Mesendoderm (in vitro differentiated cells): ENCODE measurements at regions not wholly inside any gene's neighbourhood (a gene's known extent, or its start where the extent isn't known, plus 50 kb on each side); places are given as distances from the start of the nearest gene placed in this dataset.
A peak's percentile ranks its signal among the peaks of the same experiment; 100 is the strongest.
"Not testable (repeated sequence)": the region's sequence is repeated elsewhere in the genome, so short reads cannot be mapped to it uniquely, and the experiment has no call there.

Source experiments
- DNase-seq: peaks from one replicate; pipeline ENCODE4 v3.0.0; 2013
- H2AK5ac ChIP-seq: 2 replicates; pipeline ENCODE4 v1.6.1; 2013; ENCODE audit warnings: low read length, inconsistent platforms
- H2BK120ac ChIP-seq: 2 replicates; pipeline ENCODE4 v1.6.1; 2013; ENCODE audit warnings: low read depth, mild to moderate bottlenecking, low read length, moderate library complexity, mixed read lengths
- H2BK15ac ChIP-seq: replicated peaks from 2 replicates; pipeline ENCODE4 v1.6.1; 2013; ENCODE audit warnings: low read depth, mild to moderate bottlenecking, moderate library complexity
- H2BK5ac ChIP-seq: 2 replicates; pipeline ENCODE4 v1.6.1; 2013; ENCODE audit warnings: low read length, inconsistent platforms
- H3K18ac ChIP-seq: 2 replicates; pipeline ENCODE4 v1.6.1; 2013; ENCODE audit warnings: mild to moderate bottlenecking, low read length, mixed read lengths
- H3K23ac ChIP-seq: one replicate; pipeline ENCODE4 v1.6.1; 2013; ENCODE audit warnings: low read length
- H3K27ac ChIP-seq: 2 replicates; pipeline ENCODE4 v1.5.1; 2013; ENCODE audit warnings: low read depth, mild to moderate bottlenecking, inconsistent platforms, low read length, moderate library complexity
- H3K27me3 ChIP-seq: 2 replicates; pipeline ENCODE4 v1.6.1; 2013; ENCODE audit warnings: low read length, control low read depth, mild to moderate bottlenecking, inconsistent platforms; ENCODE audit not compliant: insufficient read depth, poor library complexity
- H3K36me3 ChIP-seq: 2 replicates; pipeline ENCODE4 v1.6.1; 2013; ENCODE audit warnings: low read length, inconsistent platforms; ENCODE audit not compliant: control insufficient read depth, insufficient read depth
- H3K4ac ChIP-seq: one replicate; pipeline ENCODE4 v1.6.1; 2013; ENCODE audit warnings: low read depth, mild to moderate bottlenecking, low read length, moderate library complexity
- H3K4me1 ChIP-seq: 2 replicates; pipeline ENCODE4 v1.6.1; 2013; ENCODE audit warnings: low read depth, low read length, inconsistent platforms; ENCODE audit not compliant: control insufficient read depth
- H3K4me2 ChIP-seq: 2 replicates; pipeline ENCODE4 v1.6.1; 2013; ENCODE audit warnings: low read length
- H3K4me3 ChIP-seq: 2 replicates; pipeline ENCODE4 v1.5.1; 2013; ENCODE audit warnings: mild to moderate bottlenecking, low read length
- H3K56ac ChIP-seq: one replicate; pipeline ENCODE4 v1.6.1; 2013; ENCODE audit warnings: low read length
- H3K79me1 ChIP-seq: 2 replicates; pipeline ENCODE4 v1.6.1; 2013; ENCODE audit warnings: low read length, inconsistent platforms
- H3K79me2 ChIP-seq: 2 replicates; pipeline ENCODE4 v1.6.1; 2013; ENCODE audit warnings: mild to moderate bottlenecking, low read length; ENCODE audit not compliant: control insufficient read depth, insufficient read depth
- H3K9ac ChIP-seq: 2 replicates; pipeline ENCODE4 v1.6.1; 2013; ENCODE audit warnings: low read length, inconsistent platforms
- H4K5ac ChIP-seq: one replicate; pipeline ENCODE4 v1.6.1; 2013; ENCODE audit warnings: low read length
- H4K8ac ChIP-seq: one replicate; pipeline ENCODE4 v1.6.1; 2013; ENCODE audit warnings: low read depth, mild to moderate bottlenecking, control low read depth, low read length, moderate library complexity
- WGBS: extraction: QIAGEN DNeasy Blood & Tissue Kit; methylation state at CpG from one replicate; pipeline ENCODE4 v1.1.7; 2013; ENCODE audit warnings: low lambda C conversion rate, missing lambda C conversion rate; ENCODE audit not compliant: insufficient coverage; ENCODE audit errors: extremely low coverage; 5-methylcytosine and 5-hydroxymethylcytosine counted together

DNA sequence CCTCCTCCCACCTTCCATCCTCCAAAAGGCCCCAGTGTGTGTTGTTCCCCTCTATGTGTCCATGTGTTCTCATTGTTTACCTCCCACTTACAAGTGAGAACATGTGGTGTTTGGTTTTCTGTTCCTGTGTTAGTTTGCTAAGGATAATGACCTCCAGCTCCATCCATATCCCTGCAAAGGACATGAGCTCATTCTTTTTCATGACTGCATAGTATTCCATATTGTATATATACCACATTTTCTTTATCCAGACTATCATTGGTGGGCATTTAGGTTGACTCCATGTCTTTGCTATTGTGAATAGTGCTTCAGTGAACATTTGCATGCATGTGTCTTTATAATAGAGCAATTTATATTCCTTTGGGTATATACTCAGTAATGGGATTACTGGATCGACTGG is 333.0 kb downstream of the BTBD3 start:
- H2BK120ac ChIP-seq, H3K4me3 ChIP-seq, H3K9ac ChIP-seq, DNase-seq, H4K5ac ChIP-seq, H3K4me2 ChIP-seq, H3K4ac ChIP-seq, H3K27ac ChIP-seq, H3K18ac ChIP-seq, H4K8ac ChIP-seq, H3K27me3 ChIP-seq, H3K23ac ChIP-seq, H3K4me1 ChIP-seq, H3K36me3 ChIP-seq, H2BK5ac ChIP-seq, H3K79me1 ChIP-seq, H3K79me2 ChIP-seq, H2AK5ac ChIP-seq, H2BK15ac ChIP-seq, H3K56ac ChIP-seq: not testable (repeated sequence)
- no CpG with 5 or more reads among the region's 1 CpG for WGBS

DNA sequence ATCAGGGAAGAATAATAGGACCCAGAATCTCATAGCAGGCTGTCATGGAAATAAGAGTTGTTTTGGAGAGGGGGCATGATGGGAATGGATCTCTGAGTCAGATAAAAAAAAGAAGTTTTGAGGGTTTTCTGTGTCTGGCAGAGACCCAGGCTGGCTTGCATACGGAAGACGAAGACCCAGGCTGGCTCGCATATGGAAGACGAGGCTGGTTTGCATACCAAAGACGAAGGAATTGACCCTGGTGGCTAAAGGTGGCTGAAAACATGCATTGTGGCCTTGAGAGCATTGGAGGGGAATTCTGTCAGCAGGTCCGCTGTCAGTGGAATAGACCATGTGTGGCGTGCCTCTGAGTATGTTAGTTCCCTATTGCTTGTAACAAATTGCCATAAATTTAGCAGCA is 335.1 kb downstream of the BTBD3 start:
- Histone ChIP-seq H3K23ac (no peak overlapping the region), H2BK5ac (no peak overlapping the region), H3K56ac (no peak overlapping the region), H3K27ac (no peak overlapping the region), H3K4me3 (no peak overlapping the region), H3K4me2 (no peak overlapping the region), H2BK15ac (no peak overlapping the region), H3K79me1 (no peaks in the 10 kb centered on the region), H2BK120ac (no peak overlapping the region), H3K4ac (no peak overlapping the region), H2AK5ac (no peak overlapping the region), H3K4me1 (no peaks in the 10 kb centered on the region), H3K79me2 (no peaks in the 10 kb centered on the region), H3K36me3 (no peaks in the 10 kb centered on the region), H4K5ac (no peak overlapping the region), H4K8ac (no peak overlapping the region), H3K18ac (no peak overlapping the region), H3K27me3 (no peaks in the 10 kb centered on the region), H3K9ac (no peak overlapping the region)
- no CpG with 5 or more reads among the region's 7 CpGs for WGBS
- peak; percentile 40 for DNase-seq

DNA sequence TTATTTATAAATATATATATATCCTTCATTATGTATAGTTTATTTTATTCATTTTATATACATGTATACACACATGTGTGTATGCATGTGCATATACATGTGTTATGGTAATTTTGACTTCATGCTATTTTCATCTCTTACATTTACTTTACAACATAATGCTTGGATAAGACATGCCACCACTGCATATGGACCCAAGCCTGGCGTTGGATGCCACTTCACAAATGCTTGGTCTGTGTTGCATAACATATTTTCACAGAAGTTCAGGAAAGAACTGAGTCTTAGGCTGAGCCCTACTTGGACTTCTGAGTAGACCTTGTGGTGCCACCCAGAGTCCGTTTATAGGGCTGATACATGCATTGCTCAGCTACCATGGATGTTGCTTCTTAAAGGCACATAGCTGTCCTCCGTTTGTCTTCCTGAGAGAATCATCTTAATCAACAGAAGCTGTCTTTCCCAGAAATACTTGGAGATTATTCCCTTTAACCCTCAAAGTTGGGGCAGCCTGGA is 337.8 kb downstream of the BTBD3 start:
- H3K56ac ChIP-seq = no peak overlapping the region
- H3K23ac ChIP-seq = no peak overlapping the region
- H3K4me3 ChIP-seq = no peak overlapping the region
- H3K79me2 ChIP-seq = no peaks in the 10 kb centered on the region
- H2BK5ac ChIP-seq = no peak overlapping the region
- H3K36me3 ChIP-seq = no peaks in the 10 kb centered on the region
- no peak overlapping the region for H3K27ac ChIP-seq
- H3K4me2 ChIP-seq = no peak overlapping the region
- WGBS = no CpG with 5 or more reads among the region's 3 CpGs
- H3K18ac ChIP-seq = no peak overlapping the region
- H3K27me3 ChIP-seq = no peaks in the 10 kb centered on the region
- H3K4me1 ChIP-seq = no peaks in the 10 kb centered on the region
- H2BK15ac ChIP-seq = no peak overlapping the region
- H4K5ac ChIP-seq = no peak overlapping the region
- H3K79me1 ChIP-seq = no peaks in the 10 kb centered on the region
- H4K8ac ChIP-seq = no peak overlapping the region
- H2BK120ac ChIP-seq = no peak overlapping the region
- H2AK5ac ChIP-seq = no peak overlapping the region
- no peak overlapping the region for H3K9ac ChIP-seq
- no peak for DNase-seq
- H3K4ac ChIP-seq = no peak overlapping the region

DNA sequence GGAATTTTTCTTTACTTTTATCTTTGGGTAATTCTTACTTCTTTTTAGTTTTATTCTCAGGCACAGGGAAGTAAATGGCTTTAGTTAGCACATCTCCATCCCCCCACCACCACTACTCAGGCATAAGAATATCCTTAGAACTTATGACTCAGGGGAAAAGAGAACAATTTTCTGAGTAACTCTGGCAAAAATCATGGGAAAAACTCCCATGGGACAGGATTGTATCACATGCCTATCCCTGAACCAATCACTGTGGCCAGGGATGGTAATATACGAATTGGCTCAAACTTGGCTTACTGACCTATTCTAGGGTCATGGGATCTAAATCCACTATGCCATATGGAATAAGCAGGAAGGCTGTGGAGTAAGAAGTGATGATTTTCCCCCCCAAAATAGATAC is 339.1 kb downstream of the BTBD3 start:
- no peak overlapping the region for H2BK120ac ChIP-seq
- no peak overlapping the region for H3K4me3 ChIP-seq
- H3K4ac ChIP-seq = no peak overlapping the region
- H3K79me1 ChIP-seq = no peaks in the 10 kb centered on the region
- H3K79me2 ChIP-seq = no peaks in the 10 kb centered on the region
- no peak overlapping the region for H2BK5ac ChIP-seq
- H2AK5ac ChIP-seq = no peak overlapping the region
- no peak overlapping the region for H3K9ac ChIP-seq
- H2BK15ac ChIP-seq = no peak overlapping the region
- no peak overlapping the region for H4K8ac ChIP-seq
- H3K18ac ChIP-seq = no peak overlapping the region
- H3K4me2 ChIP-seq = no peak overlapping the region
- H3K4me1 ChIP-seq = no peaks in the 10 kb centered on the region
- H3K27me3 ChIP-seq = no peaks in the 10 kb centered on the region
- DNase-seq = no peak
- H3K23ac ChIP-seq = no peak overlapping the region
- WGBS = no CpG with 5 or more reads among the region's 1 CpG
- H3K36me3 ChIP-seq = no peaks in the 10 kb centered on the region
- no peak overlapping the region for H4K5ac ChIP-seq
- no peak overlapping the region for H3K56ac ChIP-seq
- H3K27ac ChIP-seq = no peak overlapping the region

DNA sequence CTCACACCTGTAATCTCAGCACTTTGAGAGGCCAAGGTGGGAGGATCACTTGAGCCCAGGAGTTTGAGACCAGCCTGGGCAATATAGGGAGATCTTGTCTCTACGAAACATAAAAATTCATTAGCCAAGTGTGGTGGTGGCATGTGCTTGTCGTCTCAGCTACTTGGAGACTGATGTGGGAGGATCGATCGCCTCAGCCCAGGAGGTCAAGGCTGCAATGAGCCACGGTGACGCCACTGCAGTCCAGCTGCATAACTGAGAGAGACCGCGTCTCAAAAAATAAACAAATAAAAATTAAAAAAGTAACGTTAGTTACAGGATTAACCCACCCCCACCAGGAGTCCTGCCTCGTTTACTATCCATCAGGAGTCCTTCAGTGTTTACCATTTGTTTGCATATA is 345.1 kb downstream of the BTBD3 start:
- Histone ChIP-seq H3K9ac (no peak overlapping the region), H3K4ac (no peak overlapping the region), H3K4me2 (no peak overlapping the region), H3K79me1 (no peaks in the 10 kb centered on the region), H3K23ac (no peak overlapping the region), H3K18ac (no peak overlapping the region), H2BK15ac (no peak overlapping the region), H3K4me3 (no peak overlapping the region), H3K27me3 (no peaks in the 10 kb centered on the region), H3K56ac (no peak overlapping the region), H3K27ac (no peak overlapping the region), H2AK5ac (no peak overlapping the region), H2BK5ac (no peak overlapping the region), H2BK120ac (no peak overlapping the region), H4K8ac (no peak overlapping the region), H3K79me2 (no peaks in the 10 kb centered on the region), H4K5ac (no peak overlapping the region), H3K36me3 (no peaks in the 10 kb centered on the region), H3K4me1 (no peaks in the 10 kb centered on the region)
- DNase-seq = no peak
- WGBS = no CpG with 5 or more reads among the region's 10 CpGs

DNA sequence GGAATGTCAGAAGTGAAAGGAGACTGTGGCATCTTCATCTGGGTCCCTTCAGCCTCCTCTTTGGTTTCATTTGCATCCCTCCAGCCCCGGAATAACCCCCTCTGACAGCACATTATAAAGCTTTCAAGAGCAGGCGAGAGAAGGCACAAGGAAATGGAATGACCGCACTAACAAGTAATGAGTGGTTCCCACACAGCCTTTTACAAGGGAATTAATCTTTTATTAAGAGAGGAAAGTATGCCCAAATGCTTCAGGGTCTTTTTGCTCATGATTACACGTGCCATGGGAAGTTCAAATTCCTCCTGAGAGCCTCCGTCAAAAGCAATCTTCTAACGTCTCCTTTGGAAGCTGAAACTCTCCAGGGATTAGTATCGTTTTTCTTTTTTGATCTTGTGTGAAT is 347.0 kb downstream of the BTBD3 start:
- Histone ChIP-seq H3K56ac (no peak overlapping the region), H2AK5ac (no peak overlapping the region), H3K18ac (no peak overlapping the region), H3K4ac (no peak overlapping the region), H3K9ac (no peak overlapping the region), H2BK120ac (no peak overlapping the region), H4K8ac (no peak overlapping the region), H3K27me3 (no peaks in the 10 kb centered on the region), H3K4me1 (no peaks in the 10 kb centered on the region), H3K79me2 (no peaks in the 10 kb centered on the region), H2BK5ac (no peak overlapping the region), H3K27ac (no peak overlapping the region), H3K36me3 (no peaks in the 10 kb centered on the region), H2BK15ac (no peak overlapping the region), H3K23ac (no peak overlapping the region), H4K5ac (no peak overlapping the region), H3K4me2 (no peak overlapping the region), H3K4me3 (no peak overlapping the region), H3K79me1 (no peaks in the 10 kb centered on the region)
- no CpG with 5 or more reads among the region's 7 CpGs for WGBS
- no peak for DNase-seq
